ENCODE measurements at regions not wholly inside any gene's neighbourhood (a gene's known extent, or its start where the extent isn't known, plus 50 kb on each side); places are given as distances from the start of the nearest gene placed in this dataset.

DNA sequence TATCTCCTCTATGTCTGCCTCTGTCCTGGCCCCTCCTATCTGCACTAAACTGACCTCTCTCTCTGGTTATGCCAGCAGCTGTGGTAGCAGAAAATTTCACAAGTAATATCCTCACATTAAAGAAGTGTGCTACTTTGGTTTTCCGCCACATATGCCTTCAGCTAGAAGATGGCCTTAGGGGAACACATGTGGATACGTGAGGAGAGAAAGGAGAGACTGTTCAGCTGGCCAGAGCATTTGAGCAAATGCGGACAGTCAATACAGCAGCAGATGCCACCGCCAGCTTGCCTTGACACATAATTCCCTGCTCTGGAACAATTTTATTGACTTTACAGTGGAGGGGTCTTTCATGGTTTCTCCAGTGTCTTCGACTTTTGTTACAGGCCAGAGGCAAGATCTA lies 434.6 kb downstream of the TAF11L14 start:
- no peaks in the 10 kb centered on the region for H3K9me3 ChIP-seq (ENCODE audit: control insufficient read depth, low read depth, low read length)
- H3K4me2 ChIP-seq (ENCODE audit: control insufficient read depth, extremely low read depth, insufficient read depth, low read depth, low read length): no peak overlapping the region
- no peaks in the 10 kb centered on the region for H3K27me3 ChIP-seq (ENCODE audit: control insufficient read depth, extremely low read depth, insufficient read depth, low read length)
- no peak overlapping the region for H3K27ac ChIP-seq (ENCODE audit: control insufficient read depth, insufficient read depth, low read length)
- no peak overlapping the region for H3K4me3 ChIP-seq (ENCODE audit: control insufficient read depth in 2 of 3, extremely low read depth in 1 of 3, insufficient read depth in 2 of 3, low read depth in 1 of 3, low read length in 3 of 3)
- no peaks in the 10 kb centered on the region for H3K9me1 ChIP-seq (ENCODE audit: control insufficient read depth, extremely low read depth, insufficient read depth, low read length)
- TF ChIP-seq EZH2 (IDR thresholded peaks at IDR 0.05; ENCODE audit: low read length): no peak
- no peak for TF ChIP-seq CTCF (optimal IDR thresholded peaks at IDR 0.05 in 1 of 3, IDR thresholded peaks at IDR 0.05 in 1 of 3, conservative IDR thresholded peaks at IDR 0.05 in 1 of 3; ENCODE audit: extremely low read depth in 1 of 3, insufficient read depth in 2 of 3, low read length in 3 of 3)
- H4K20me1 ChIP-seq (ENCODE audit: control insufficient read depth, extremely low read depth, insufficient read depth, low read length): no peaks in the 10 kb centered on the region
- DNase-seq (ENCODE audit: low read depth, low spot score): no peak
- no peaks in the 10 kb centered on the region for H3K36me3 ChIP-seq (ENCODE audit: control insufficient read depth in 2 of 2, extremely low read depth in 1 of 2, insufficient read depth in 2 of 2, low read length in 2 of 2)
- no peaks in the 10 kb centered on the region for H3K4me1 ChIP-seq (ENCODE audit: control insufficient read depth, extremely low read depth, insufficient read depth, low read length)
- dilution Hi-C loops (cut with MboI; ENCODE audit: extremely low pct_ligation_motif_present, low sequenced_read_pairs): no loop called here
- H2AFZ ChIP-seq (ENCODE audit: control insufficient read depth, low read length): no peak overlapping the region
- H3K9ac ChIP-seq (ENCODE audit: control insufficient read depth, extremely low read depth, insufficient read depth, low read length): no peak overlapping the region
- H3K79me2 ChIP-seq (ENCODE audit: control insufficient read depth, insufficient read depth, low read length): no peaks in the 10 kb centered on the region
- no peak for FAIRE-seq

- H2AFZ ChIP-seq (ENCODE audit: control insufficient read depth, low read length): no peak overlapping the region
- FAIRE-seq: no peak
- no peak overlapping the region for H3K9ac ChIP-seq (ENCODE audit: control insufficient read depth, extremely low read depth, insufficient read depth, low read length)
- no peak for DNase-seq (ENCODE audit: low read depth, low spot score)
- dilution Hi-C loops (cut with MboI; ENCODE audit: extremely low pct_ligation_motif_present, low sequenced_read_pairs): no loop called here
- no peak overlapping the region for H3K4me3 ChIP-seq (ENCODE audit: control insufficient read depth in 2 of 3, extremely low read depth in 1 of 3, insufficient read depth in 2 of 3, low read depth in 1 of 3, low read length in 3 of 3)
- no peak overlapping the region for H3K4me2 ChIP-seq (ENCODE audit: control insufficient read depth, extremely low read depth, insufficient read depth, low read depth, low read length)
- H3K27me3 ChIP-seq (ENCODE audit: control insufficient read depth, extremely low read depth, insufficient read depth, low read length): no peaks in the 10 kb centered on the region
- H3K36me3 ChIP-seq (ENCODE audit: control insufficient read depth in 2 of 2, extremely low read depth in 1 of 2, insufficient read depth in 2 of 2, low read length in 2 of 2): no peaks in the 10 kb centered on the region
- no peaks in the 10 kb centered on the region for H3K4me1 ChIP-seq (ENCODE audit: control insufficient read depth, extremely low read depth, insufficient read depth, low read length)
- no peaks in the 10 kb centered on the region for H3K79me2 ChIP-seq (ENCODE audit: control insufficient read depth, insufficient read depth, low read length)
- TF ChIP-seq EZH2 (IDR thresholded peaks at IDR 0.05; ENCODE audit: low read length) (no peak), CTCF (optimal IDR thresholded peaks at IDR 0.05 in 1 of 3, IDR thresholded peaks at IDR 0.05 in 1 of 3, conservative IDR thresholded peaks at IDR 0.05 in 1 of 3; ENCODE audit: extremely low read depth in 1 of 3, insufficient read depth in 2 of 3, low read length in 3 of 3) (no peak)
- no peaks in the 10 kb centered on the region for H3K9me1 ChIP-seq (ENCODE audit: control insufficient read depth, extremely low read depth, insufficient read depth, low read length)
- H3K9me3 ChIP-seq (ENCODE audit: control insufficient read depth, low read depth, low read length): no peaks in the 10 kb centered on the region
- no peaks in the 10 kb centered on the region for H4K20me1 ChIP-seq (ENCODE audit: control insufficient read depth, extremely low read depth, insufficient read depth, low read length)
- no peak overlapping the region for H3K27ac ChIP-seq (ENCODE audit: control insufficient read depth, insufficient read depth, low read length)
These were observed 435.5 kb downstream of the TAF11L14 start for GRCh38 chr5:18069790-18070189.
